ENCODE measurements at regions not wholly inside any gene's neighbourhood (a gene's known extent, or its start where the extent isn't known, plus 50 kb on each side); places are given as distances from the start of the nearest gene placed in this dataset.

DNA sequence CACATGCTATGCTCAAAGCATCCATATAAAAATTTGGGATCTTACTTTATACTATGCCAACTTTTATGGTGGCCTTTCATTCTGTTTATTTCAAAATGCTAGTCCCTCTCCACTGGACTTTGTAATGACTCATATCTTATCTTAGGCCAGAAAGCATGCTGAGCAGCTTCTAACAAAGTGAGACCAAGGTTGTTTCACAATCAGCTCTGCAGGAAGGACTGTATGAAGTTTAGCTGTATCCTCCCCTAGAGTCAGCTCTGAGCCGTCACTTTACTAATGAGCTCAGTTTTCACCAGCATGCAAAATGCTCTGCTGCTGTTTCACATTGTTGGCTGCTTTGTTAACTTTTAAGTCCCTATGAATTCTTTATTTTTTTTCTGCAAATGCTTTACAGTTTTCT is 1608.8 kb downstream of the OLFM4 start:
- intact Hi-C loops (cut with micrococcal nuclease), result no loop called here
- Mint-ChIP-seq H3K9me3 (ENCODE audit: insufficient read depth) (no peaks in the 10 kb centered on the region), H3K4me1 (no peaks in the 10 kb centered on the region), H3K27me3 (no peaks in the 10 kb centered on the region), H3K4me3 (no peak overlapping the region), H3K27ac (no peak overlapping the region)
- Histone ChIP-seq H3K9me3 (ENCODE audit: control extremely low read depth in 1 of 3, control insufficient read depth in 2 of 3, insufficient read depth in 1 of 3, low read length in 2 of 3) (no peaks in the 10 kb centered on the region), H3K4me1 (ENCODE audit: control insufficient read depth in 2 of 2, insufficient read depth in 2 of 2, low read length in 2 of 2) (no peaks in the 10 kb centered on the region), H3K4me3 (ENCODE audit: control extremely low read depth in 1 of 5, extremely low read depth in 1 of 5, insufficient read depth in 1 of 5, low read depth in 2 of 5, low read length in 4 of 5) (no peak overlapping the region), H3K27me3 (replicated peaks in 1 of 4; ENCODE audit: control extremely low read depth in 1 of 4, control insufficient read depth in 3 of 4, insufficient read depth in 4 of 4, low read length in 3 of 4) (no peaks in the 10 kb centered on the region), H3K9ac (ENCODE audit: low read length) (no peak overlapping the region), H3K27ac (ENCODE audit: low read length in 2 of 2) (no peak overlapping the region), H3K79me2 (ENCODE audit: control insufficient read depth, insufficient read depth, low read length) (no peaks in the 10 kb centered on the region), H4K20me1 (ENCODE audit: control insufficient read depth, insufficient read depth, low read length, poor library complexity, severe bottlenecking) (no peaks in the 10 kb centered on the region), H3K36me3 (replicated peaks in 1 of 2; ENCODE audit: control extremely low read depth in 1 of 2, control insufficient read depth in 1 of 2, extremely low read depth in 1 of 2, insufficient read depth in 2 of 2, low read length in 1 of 2) (no peaks in the 10 kb centered on the region), H2AFZ (ENCODE audit: insufficient read depth, low read depth, low read length, poor library complexity, severe bottlenecking) (no peak overlapping the region), H3K4me2 (replicated peaks; ENCODE audit: low read depth, low read length, poor library complexity, severe bottlenecking) (no peak overlapping the region)
- ChIA-PET POLR2A (no interaction called here), CTCF (no interaction called here)
- no peak for ATAC-seq (ENCODE audit: low read depth)
- TF ChIP-seq, protein P1, sequence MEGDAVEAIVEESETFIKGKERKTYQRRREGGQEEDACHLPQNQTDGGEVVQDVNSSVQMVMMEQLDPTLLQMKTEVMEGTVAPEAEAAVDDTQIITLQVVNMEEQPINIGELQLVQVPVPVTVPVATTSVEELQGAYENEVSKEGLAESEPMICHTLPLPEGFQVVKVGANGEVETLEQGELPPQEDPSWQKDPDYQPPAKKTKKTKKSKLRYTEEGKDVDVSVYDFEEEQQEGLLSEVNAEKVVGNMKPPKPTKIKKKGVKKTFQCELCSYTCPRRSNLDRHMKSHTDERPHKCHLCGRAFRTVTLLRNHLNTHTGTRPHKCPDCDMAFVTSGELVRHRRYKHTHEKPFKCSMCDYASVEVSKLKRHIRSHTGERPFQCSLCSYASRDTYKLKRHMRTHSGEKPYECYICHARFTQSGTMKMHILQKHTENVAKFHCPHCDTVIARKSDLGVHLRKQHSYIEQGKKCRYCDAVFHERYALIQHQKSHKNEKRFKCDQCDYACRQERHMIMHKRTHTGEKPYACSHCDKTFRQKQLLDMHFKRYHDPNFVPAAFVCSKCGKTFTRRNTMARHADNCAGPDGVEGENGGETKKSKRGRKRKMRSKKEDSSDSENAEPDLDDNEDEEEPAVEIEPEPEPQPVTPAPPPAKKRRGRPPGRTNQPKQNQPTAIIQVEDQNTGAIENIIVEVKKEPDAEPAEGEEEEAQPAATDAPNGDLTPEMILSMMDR (IDR thresholded peaks at IDR 0.05), result no peak
- no peak for TF ChIP-seq EZH2 (IDR thresholded peaks at IDR 0.05; ENCODE audit: borderline replicate concordance, insufficient read depth, low read depth, low read length, poor library complexity, severe bottlenecking)
- no CpG with 5 or more reads among the region's 1 CpG for WGBS (ENCODE audit: insufficient coverage)
- no peak for DNase-seq

GRCh38 chr13:54640719-54641118 is 1612.1 kb downstream of the OLFM4 start:
- Histone ChIP-seq H3K27ac (ENCODE audit: low read length in 2 of 2) (no peak overlapping the region), H3K4me3 (ENCODE audit: control extremely low read depth in 1 of 5, extremely low read depth in 1 of 5, insufficient read depth in 1 of 5, low read depth in 2 of 5, low read length in 4 of 5) (no peak overlapping the region), H3K4me2 (replicated peaks; ENCODE audit: low read depth, low read length, poor library complexity, severe bottlenecking) (no peak overlapping the region), H3K9me3 (ENCODE audit: control extremely low read depth in 1 of 3, control insufficient read depth in 2 of 3, insufficient read depth in 1 of 3, low read length in 2 of 3) (no peaks in the 10 kb centered on the region), H3K79me2 (ENCODE audit: control insufficient read depth, insufficient read depth, low read length) (no peaks in the 10 kb centered on the region), H3K27me3 (replicated peaks in 1 of 4; ENCODE audit: control extremely low read depth in 1 of 4, control insufficient read depth in 3 of 4, insufficient read depth in 4 of 4, low read length in 3 of 4) (no peaks in the 10 kb centered on the region), H2AFZ (ENCODE audit: insufficient read depth, low read depth, low read length, poor library complexity, severe bottlenecking) (no peak overlapping the region), H3K36me3 (replicated peaks in 1 of 2; ENCODE audit: control extremely low read depth in 1 of 2, control insufficient read depth in 1 of 2, extremely low read depth in 1 of 2, insufficient read depth in 2 of 2, low read length in 1 of 2) (no peaks in the 10 kb centered on the region), H3K4me1 (ENCODE audit: control insufficient read depth in 2 of 2, insufficient read depth in 2 of 2, low read length in 2 of 2) (no peaks in the 10 kb centered on the region), H3K9ac (ENCODE audit: low read length) (no peak overlapping the region), H4K20me1 (ENCODE audit: control insufficient read depth, insufficient read depth, low read length, poor library complexity, severe bottlenecking) (no peaks in the 10 kb centered on the region)
- CTCF ChIA-PET, result no interaction called here
- Mint-ChIP-seq H3K4me1 (no peaks in the 10 kb centered on the region), H3K4me3 (no peak overlapping the region), H3K9me3 (ENCODE audit: insufficient read depth) (peaks cover 4% of the 10 kb centered on the region), H3K27me3 (no peaks in the 10 kb centered on the region), H3K27ac (no peak overlapping the region)
- DNase-seq (no peak), ATAC-seq (ENCODE audit: low read depth) (no peak)
- intact Hi-C loops (cut with micrococcal nuclease), result no loop called here
- TF ChIP-seq EZH2 (IDR thresholded peaks at IDR 0.05; ENCODE audit: borderline replicate concordance, insufficient read depth, low read depth, low read length, poor library complexity, severe bottlenecking), result no peak
- TF ChIP-seq, protein P1 (IDR thresholded peaks at IDR 0.05), result no peak
- POLR2A ChIA-PET, result no interaction called here

Data from B cell (primary cell).